CD4-positive, alpha-beta T cell treated with Interleukin-2 at 100 ng/mL for 4 hours (primary cell): ENCODE measurements at regions not wholly inside any gene's neighbourhood (a gene's known extent, or its start where the extent isn't known, plus 50 kb on each side); places are given as distances from the start of the nearest gene placed in this dataset.

ENCODE experiments used
- DNase-seq: peaks from one replicate; pipeline ENCODE4 v3.0.0-alpha.2; 2020; ENCODE audit warnings: low spot score

GRCh38 chr1:55402671-55403464 is 187.7 kb upstream of the USP24 start:
- DNase-seq, result no peak

GRCh38 chr1:55402142-55402541 is 187.0 kb upstream of the USP24 start:
- DNase-seq, result no peak

GRCh38 chr1:55400508-55400907 is 185.3 kb upstream of the USP24 start:
- no peak for DNase-seq

DNA sequence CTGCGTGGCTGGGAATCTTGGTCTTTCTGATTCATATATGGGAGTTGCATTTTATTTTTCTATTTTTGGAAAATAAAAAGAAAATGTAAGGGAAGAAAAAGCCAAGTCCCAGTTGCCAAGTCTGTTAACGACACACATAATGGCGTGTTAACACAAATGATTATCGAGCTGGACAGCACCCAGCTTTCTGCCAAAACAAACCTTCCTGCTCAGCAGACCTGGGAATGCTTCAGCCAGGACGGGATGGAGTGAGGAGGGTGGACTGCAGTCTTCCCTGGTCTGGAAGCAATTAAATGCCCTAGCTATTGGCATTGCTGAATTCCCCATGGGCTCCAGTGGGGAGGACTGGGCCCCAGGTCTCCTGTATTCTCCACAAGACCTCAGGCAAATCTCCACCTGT is 184.2 kb upstream of the USP24 start:
- DNase-seq, result no peak

GRCh38 chr1:55396381-55396891 is 181.3 kb upstream of the USP24 start:
- no peak for DNase-seq

DNA sequence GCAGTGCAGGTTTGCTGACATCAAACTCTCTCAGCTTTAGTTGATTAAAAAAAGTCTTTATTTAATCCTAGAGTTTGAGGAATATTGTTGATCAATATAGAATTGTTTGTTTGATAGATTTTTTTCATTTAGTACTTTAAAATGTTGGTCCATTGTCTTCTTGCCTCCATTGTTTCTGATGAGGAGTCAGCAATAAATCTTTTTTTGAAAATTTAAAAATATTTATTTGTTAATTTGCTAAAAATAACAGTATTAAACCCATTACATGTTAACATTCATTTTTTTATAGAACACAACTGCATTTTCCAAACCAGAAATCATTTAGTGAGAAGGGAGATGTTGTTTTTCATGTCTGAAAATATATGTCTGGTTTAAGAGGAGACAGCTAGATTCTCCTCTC is 173.8 kb upstream of the USP24 start:
- no peak for DNase-seq

DNA sequence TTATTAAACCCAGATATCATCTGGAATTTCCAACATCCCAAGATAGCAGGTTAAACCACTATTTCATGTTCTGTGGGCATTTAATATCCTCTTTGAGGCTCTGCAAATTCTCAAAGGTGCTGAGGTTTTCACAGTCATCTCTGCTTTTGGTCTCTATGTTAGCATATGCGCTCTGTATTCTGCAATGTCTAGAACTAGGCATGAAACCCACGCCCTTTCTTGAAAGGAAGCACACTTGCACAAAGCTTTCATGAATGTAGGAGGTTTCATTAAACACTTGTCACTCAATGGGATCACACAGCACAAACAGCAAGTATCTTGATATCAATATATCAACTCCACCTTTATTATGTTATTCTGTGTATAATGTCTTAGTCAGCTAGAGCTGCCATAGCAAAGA is 172.0 kb upstream of the USP24 start:
- no peak for DNase-seq

DNA sequence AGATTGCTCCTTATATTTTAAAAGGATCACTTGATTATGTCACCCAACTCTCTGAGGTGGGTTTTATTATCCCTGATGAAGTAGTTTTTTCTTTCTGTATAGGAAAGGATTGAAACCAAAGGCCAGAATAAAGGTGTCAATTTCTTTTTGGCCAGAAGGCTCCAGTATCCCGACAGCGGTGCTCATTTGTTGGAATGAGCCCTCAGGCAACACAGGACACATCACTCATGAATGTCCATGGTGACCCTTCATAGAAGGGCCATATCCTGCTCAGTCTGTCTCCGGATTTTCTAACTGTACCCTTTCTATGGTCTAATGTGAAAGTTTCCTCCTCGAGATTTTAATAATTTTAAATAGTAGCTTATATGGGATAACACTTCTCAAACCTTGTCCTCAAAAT is 171.3 kb upstream of the USP24 start:
- no peak for DNase-seq

DNA sequence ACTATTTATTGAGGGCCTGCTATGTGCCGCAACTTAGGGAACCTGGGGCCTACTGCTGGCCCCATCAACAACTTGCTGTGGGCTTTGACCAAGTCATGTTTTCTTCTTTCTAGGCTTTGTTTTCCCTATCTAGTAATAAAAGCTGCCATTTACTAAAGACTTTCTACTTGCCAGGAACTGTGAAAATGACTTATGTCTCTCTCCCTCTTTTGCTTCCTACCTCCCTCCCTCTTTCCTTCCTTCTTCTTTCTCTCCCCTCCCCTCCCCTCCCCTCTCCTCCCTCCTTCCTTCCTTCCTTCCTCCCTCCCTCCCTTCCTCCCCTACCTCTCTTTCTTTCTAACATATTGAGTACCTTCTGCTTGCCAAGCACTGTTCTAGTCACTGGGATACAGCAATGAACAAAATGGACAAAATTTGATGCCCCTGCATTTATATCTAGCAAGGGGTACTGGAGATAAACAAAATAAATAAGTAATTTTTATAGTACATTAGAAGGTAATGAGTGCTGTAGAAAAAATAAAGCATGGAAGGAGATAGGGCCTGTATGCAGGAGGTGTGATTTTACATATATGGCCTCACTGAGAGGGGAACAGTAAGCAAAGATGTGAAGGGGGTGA is 170.3 kb upstream of the USP24 start:
- DNase-seq, result no peak

- DNase-seq, result no peak
These were observed 169.5 kb upstream of the USP24 start for GRCh38 chr1:55384637-55385036.

- no peak for DNase-seq
These were observed 167.7 kb upstream of the USP24 start for GRCh38 chr1:55382806-55383305.

- DNase-seq, result no peak
These were observed 166.8 kb upstream of the USP24 start for GRCh38 chr1:55381983-55382382.

DNA sequence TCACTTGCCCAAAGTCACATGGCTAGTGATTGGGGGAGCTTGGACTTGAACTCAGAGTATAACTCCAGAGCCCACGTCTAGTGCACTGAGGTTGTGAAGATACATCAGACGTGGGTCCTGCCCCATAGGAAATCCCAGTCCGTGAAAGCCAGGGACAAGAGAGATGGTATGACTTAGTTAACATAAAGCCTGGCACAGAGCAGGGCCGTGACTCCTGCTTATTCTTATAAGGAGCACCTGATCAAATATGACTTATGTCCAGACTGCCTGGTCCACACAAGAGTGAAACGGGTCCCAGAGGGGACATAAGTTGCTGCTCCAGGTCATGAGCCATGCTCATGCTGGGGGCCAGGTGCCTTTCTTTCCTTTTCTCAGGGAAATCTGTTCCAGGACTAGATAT is 166.3 kb upstream of the USP24 start:
- no peak for DNase-seq

DNA sequence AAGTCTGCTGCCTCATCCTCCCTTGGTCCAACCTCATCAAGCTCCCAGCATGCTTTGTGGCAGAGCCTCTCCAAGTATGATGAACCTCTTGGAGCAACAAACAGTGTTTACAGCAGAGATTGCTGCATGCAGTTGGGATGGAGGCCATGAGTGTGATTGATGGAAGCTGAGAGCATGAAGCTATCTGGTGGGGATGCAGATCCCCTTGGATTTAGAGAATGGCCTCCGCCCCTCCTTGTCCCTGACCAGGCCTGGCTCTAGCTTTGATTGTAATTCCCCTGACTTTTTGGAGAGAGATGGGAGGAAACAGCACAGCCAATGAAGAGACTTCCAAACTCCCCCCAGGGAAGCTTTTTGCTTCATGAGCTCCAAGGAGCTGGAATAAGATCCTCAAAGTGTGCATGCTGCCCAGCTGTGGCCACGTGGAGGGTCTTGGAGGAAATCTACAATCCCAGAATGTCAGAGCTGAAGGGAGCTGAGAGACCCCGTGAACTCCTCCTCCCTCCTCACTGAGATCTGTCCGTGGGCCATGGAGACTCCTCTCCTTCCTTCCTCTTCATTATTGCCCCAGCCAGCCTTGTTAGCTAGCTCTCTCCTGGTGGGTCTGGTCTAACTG is 165.3 kb upstream of the USP24 start:
- no peak for DNase-seq

DNA sequence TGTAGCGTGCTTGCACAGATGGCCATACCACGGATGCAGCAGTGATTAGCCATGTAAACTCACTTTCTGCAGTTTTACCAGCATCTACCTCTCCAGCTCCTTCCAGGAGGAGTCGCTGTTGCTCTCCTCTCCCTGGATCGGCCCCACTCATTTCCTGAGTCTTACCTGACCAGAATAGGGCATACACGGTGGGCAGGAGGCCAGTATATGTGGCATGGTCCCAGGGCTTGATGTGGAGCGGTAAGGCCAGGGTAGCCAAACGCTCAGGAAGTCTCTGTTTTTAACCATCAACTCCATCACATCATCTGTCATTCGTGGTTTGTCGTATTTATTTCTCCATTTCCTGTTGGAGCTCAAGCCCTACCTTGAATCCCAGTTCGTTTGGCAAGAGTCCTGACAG is 163.4 kb upstream of the USP24 start:
- DNase-seq, result no peak

DNA sequence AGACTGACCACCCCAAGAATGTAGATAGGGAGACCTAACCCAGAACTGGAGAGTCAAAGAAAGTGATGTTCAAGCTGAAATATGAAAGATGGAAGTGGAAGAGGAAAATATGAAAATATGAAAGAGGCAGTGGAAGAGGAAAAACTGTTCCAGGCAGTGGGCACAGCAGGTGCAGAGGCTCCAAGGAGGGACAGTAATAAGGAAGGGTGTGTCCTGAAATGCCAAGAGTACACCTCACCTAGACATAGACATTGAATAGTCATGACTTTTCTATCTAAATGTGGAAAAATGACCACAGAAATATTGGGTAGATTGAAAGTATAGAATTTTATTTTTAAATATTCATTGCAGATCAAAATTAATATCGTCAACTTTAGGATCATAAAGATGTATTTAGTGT is 161.7 kb upstream of the USP24 start:
- no peak for DNase-seq

DNA sequence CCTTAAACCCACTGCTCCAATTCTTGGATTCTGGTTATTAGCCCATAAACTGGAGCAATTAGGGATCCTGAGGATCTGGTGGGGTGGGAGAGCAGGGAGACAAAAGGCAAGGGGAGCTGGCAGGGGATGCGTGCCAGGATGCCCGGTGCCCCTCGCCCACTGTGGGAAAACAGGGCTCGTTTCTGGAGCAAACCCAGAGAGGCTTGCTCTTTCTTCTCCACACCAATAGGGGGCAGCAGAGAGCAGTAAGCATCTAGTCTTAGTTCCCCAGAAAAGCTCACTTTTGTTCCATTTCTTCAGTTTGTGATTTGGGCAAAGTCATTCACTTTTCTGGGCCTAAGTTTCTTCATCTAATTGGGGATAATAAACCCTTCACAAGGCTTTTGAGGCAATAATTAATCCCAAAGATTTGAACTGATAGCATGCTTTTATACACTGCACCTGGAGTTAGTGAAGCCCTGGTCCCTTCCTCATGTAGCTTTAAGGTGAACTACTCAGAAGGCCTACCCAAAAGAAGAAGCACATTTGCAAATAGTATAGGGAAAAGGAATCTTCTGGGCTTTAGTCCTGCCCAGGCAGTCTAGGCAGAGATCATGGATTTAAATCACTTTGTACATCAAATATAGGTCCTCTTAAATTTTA is 160.6 kb upstream of the USP24 start:
- peak; percentile 22 for DNase-seq

DNA sequence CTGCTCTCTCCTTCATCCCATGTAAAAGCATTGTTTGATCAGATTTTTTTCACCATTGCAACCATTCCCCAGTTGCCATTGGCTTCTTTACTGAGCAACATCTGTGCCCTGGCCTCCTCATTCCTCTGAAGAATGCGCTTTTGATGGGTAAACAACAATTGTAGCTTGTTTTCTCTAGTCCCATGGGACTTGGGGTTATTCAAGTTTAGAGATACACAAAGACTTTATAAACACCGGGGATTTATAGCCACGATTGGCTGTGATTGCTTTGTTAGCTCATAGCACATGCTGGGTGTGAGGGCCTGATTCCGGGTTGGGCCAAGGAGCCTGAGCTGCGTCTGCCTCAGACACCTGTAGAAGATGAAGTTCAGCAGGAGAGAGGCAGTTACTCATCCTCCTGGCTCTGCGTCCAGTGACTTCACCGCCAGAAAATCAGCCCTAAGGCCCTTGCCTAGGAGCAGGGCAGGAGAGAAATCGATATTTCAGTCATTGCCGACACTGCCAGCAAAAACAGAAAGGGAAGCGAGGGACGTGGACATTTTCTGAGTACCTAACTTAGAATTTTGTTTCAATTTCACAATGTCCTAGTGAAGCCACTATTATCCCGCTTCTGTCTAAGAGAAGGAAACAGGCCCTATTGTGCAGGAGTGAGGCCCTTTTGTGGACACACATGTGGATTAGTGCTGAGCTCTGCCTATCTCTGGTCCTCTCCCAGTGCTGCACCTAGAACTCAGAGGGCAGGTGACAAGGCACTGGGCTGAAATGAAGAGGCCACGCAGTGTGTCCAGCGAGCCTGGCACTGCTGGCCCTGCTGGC is 159.8 kb upstream of the USP24 start:
- no peak for DNase-seq

DNA sequence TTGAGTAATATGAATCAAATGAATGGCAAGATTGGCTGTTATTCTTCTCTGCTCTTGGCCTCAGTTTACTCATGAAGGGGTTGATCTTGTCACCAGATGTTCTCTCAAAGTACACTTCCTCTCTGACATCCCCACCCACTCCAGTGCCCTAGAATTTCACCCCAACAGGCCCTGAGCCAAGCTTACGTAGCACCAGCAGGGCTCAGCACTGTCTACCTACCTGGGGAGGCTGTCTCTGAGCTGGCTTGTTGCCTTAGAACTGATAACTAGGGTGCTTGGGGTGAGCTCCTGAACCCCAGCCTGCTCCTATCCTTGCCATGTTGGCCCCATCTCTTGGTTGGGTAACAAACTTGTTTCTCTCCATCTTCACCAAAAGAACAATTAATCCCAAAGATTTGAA is 159.1 kb upstream of the USP24 start:
- no peak for DNase-seq

GRCh38 chr1:55369474-55369873 is 154.3 kb upstream of the USP24 start:
- DNase-seq, result no peak

DNA sequence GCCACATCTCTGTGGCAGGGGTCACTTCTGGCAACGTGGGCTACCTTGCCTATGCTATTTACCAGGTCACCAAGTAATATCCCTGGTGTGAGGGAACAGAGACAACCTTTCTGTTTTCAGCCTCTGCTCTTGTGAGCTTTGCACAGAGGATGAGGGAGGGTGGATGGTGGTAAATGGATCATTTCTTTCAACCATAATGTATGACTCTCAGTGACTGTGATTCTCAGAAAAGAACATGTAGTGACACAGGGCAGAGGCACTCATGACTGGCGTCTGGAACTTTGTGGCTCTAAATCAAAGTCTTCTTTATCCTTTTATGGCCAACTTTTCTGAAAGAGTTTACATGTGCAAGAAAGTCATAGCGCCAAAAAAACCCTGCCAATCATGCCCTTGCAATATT is 153.5 kb upstream of the USP24 start:
- no peak for DNase-seq

GRCh38 chr1:55367273-55367672 is 152.1 kb upstream of the USP24 start:
- DNase-seq, result no peak
